ENCODE measurements at regions not wholly inside any gene's neighbourhood (a gene's known extent, or its start where the extent isn't known, plus 50 kb on each side); places are given as distances from the start of the nearest gene placed in this dataset.

GRCh38 chr6:126926926-126927325, 191.5 kb upstream of the RSPO3 start:
- TF ChIP-seq, protein P1, sequence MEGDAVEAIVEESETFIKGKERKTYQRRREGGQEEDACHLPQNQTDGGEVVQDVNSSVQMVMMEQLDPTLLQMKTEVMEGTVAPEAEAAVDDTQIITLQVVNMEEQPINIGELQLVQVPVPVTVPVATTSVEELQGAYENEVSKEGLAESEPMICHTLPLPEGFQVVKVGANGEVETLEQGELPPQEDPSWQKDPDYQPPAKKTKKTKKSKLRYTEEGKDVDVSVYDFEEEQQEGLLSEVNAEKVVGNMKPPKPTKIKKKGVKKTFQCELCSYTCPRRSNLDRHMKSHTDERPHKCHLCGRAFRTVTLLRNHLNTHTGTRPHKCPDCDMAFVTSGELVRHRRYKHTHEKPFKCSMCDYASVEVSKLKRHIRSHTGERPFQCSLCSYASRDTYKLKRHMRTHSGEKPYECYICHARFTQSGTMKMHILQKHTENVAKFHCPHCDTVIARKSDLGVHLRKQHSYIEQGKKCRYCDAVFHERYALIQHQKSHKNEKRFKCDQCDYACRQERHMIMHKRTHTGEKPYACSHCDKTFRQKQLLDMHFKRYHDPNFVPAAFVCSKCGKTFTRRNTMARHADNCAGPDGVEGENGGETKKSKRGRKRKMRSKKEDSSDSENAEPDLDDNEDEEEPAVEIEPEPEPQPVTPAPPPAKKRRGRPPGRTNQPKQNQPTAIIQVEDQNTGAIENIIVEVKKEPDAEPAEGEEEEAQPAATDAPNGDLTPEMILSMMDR (conservative IDR thresholded peaks at IDR 0.05; ENCODE audit: low read depth, low read length) = no peak
- TF ChIP-seq EZH2 (IDR thresholded peaks at IDR 0.05; ENCODE audit: low read length, unreplicated experiment) (no peak), EZH2phosphoT487 (IDR thresholded peaks at IDR 0.05; ENCODE audit: borderline replicate concordance, low read length) (no peak)
